Adipocyte (in vitro differentiated cells): ENCODE measurements at regions not wholly inside any gene's neighbourhood (a gene's known extent, or its start where the extent isn't known, plus 50 kb on each side); places are given as distances from the start of the nearest gene placed in this dataset.

ENCODE experiments used
- DNase-seq: peaks from one replicate; pipeline ENCODE4 v3.0.0-alpha.2; 2015; ENCODE audit warnings: low read depth
- H3K27me3 ChIP-seq: replicated peaks from 2 replicates; pipeline ENCODE4 v1.7.0; 2013; ENCODE audit warnings: mild to moderate bottlenecking, low read length, moderate library complexity; ENCODE audit not compliant: control insufficient read depth, insufficient read depth
- H3K36me3 ChIP-seq: 2 replicates; pipeline ENCODE4 v1.7.0; 2013; ENCODE audit warnings: low read length, mild to moderate bottlenecking, moderate library complexity; ENCODE audit not compliant: control insufficient read depth, insufficient read depth, severe bottlenecking
- H3K4me1 ChIP-seq: 2 replicates; pipeline ENCODE4 v1.7.0; 2013; ENCODE audit warnings: mild to moderate bottlenecking, low read length, moderate library complexity; ENCODE audit not compliant: control insufficient read depth, insufficient read depth
- H3K4me3 ChIP-seq: 2 replicates; pipeline ENCODE4 v1.7.0; 2013; ENCODE audit warnings: mild to moderate bottlenecking, low read length, moderate library complexity
- H3K9ac ChIP-seq: 2 replicates; pipeline ENCODE4 v1.7.0; 2013; ENCODE audit warnings: mild to moderate bottlenecking, low read length, moderate library complexity
- H3K9me3 ChIP-seq: 2 replicates; pipeline ENCODE4 v1.7.0; 2013; ENCODE audit warnings: mild to moderate bottlenecking, low read length, moderate library complexity; ENCODE audit not compliant: control insufficient read depth

DNA sequence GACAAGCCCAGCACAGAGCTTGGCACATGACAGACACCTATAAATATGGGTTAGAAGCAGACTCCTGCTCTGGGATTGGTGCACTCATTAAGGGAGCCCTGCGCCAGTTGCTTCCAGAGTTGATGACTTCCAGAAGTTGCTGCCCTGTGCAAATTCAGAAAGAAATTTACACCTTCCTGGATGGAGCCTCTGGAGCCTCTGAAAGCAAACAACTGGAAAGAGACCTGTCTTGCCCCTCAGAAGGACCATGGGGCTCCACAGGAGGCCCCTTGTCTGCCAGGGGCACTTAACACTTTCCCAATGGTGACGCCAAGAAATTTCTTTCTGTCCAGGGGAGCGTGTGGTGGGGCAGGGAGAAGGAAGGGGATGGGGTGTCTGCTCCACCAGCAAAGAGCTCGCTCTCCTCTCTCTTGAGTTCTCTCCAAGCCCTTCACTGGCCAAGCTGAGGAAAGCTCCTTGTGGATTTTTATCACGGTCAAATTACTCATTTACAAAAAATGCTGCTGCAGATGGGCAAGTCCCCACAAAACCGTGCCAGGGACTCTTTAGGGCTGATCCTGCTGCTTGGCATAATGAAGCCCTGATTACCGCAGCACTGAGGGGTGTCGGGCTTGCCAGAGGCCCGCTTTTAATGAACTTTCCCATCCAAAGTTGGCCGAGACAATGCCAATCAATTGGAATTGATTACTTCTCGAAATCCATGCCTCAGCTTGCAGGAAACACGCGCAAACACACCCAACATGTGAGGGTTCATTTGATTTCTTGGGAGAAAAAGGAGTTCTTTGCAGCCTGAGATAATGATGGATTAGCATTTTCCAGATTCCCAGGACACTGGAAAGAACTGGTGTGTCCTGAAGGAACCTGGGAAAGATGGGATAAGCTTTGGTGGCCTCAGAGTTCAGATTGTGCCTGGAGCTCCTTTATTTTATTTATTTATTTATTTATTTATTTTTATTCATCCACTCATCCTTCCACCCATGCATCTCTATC is 583.6 kb upstream of the CDH5 start:
- DNase-seq, result peak; percentile 90
- no peaks in the 10 kb centered on the region for H3K9me3 ChIP-seq
- H3K27me3 ChIP-seq, result no peaks in the 10 kb centered on the region
- no peaks in the 10 kb centered on the region for H3K36me3 ChIP-seq
- peak overlapping the region; percentile 25 for H3K4me3 ChIP-seq
- H3K4me1 ChIP-seq, result peaks cover 19% of the 10 kb centered on the region
- H3K9ac ChIP-seq, result peak overlapping the region; percentile 48

DNA sequence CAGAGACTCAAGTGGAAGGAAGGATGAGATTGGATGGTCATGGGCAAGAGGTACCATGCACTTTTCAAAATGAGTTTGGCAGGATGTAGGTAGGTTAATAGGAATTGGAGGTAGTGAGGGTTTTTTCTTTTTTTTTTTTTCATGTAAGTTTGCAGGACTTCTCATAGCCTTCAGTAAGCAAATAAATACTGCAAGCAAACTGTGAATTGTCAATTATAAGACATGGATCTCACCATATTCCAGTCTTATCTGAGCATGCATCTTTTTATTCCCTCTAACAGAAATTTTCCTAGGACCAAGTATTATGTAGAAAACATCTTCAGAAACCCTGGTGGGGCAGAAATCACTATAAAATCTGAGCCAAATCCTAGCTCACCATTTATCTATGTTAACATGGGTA is 584.6 kb upstream of the CDH5 start:
- DNase-seq, result no peak
- no peaks in the 10 kb centered on the region for H3K27me3 ChIP-seq
- H3K9ac ChIP-seq, result no peak overlapping the region
- H3K4me1 ChIP-seq, result peaks cover 19% of the 10 kb centered on the region
- H3K36me3 ChIP-seq, result no peaks in the 10 kb centered on the region
- H3K9me3 ChIP-seq, result peaks cover 5% of the 10 kb centered on the region
- no peak overlapping the region for H3K4me3 ChIP-seq

DNA sequence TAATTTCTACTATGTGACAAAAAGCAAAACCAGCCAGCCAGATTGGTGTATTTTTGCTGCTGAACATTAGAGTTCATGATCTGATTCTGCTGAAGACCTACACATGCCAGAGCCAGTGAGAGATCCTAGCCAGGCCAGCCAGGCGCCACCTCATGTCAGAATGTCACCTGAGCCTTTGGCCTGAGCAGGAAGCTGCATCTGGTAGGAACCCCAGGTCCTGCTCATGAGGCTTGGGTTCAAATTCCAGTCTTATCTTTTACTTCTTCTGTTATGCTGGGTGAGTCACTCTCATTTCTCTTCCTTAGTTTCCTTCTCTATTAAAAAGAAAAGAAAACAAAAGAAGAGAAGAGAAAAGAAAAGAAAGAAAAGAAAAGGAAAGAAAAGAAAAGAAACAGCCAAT is 585.1 kb upstream of the CDH5 start:
- Histone ChIP-seq H3K9me3 (peaks cover 10% of the 10 kb centered on the region), H3K27me3 (no peaks in the 10 kb centered on the region), H3K36me3 (no peaks in the 10 kb centered on the region), H3K4me3 (no peak overlapping the region), H3K9ac (no peak overlapping the region), H3K4me1 (peaks cover 19% of the 10 kb centered on the region)
- no peak for DNase-seq

DNA sequence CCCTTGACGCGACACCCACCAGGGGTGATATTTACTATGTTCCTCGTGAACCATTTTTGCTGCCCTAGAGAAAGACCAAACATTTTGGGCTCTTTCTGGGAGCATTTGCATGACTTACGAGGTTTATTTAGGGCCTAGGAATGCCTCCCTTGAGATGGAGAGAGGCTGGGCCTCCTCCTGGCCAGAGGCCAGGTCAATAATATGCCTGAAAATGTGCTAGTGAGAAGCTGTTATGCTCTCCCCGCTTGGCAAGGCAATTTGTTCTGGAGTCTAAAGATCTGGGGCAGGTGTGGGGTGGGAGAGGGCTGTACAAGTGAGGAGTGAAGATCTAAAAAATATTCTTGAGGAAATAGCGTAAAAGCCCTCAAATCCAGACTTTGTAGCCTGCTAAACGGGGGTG is 587.3 kb upstream of the CDH5 start:
- Histone ChIP-seq H3K36me3 (no peaks in the 10 kb centered on the region), H3K27me3 (no peaks in the 10 kb centered on the region), H3K9me3 (peaks cover 12% of the 10 kb centered on the region), H3K4me3 (no peak overlapping the region), H3K9ac (no peak overlapping the region), H3K4me1 (peaks cover 19% of the 10 kb centered on the region)
- no peak for DNase-seq

DNA sequence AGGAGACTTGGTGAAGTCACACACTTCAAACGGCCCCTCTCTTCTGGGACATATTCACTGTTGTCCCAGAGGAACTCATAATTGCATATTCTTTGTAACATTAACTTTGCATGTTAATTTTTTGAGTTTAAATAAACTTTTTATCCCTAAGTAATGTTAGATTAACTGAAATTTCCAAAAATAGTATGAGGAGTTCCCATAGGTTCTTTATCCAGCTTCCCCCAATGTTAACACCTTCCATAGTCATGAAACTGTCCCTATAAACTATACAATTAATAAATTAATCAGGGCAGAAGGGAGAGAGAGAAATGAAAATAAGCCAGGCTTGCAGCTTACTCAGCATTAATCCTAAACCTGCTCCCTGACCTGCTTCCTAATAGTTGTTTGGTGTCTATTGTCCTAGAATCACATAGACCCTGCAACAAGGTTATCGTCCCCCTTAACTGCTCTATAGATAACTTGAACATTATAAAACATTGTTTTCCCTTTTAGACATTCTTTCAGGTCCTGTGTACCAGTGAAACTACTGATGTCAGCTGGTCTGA is 589.8 kb upstream of the CDH5 start:
- Histone ChIP-seq H3K36me3 (no peaks in the 10 kb centered on the region), H3K4me1 (peaks cover 5% of the 10 kb centered on the region), H3K9me3 (peaks cover 12% of the 10 kb centered on the region), H3K9ac (no peak overlapping the region), H3K4me3 (no peak overlapping the region), H3K27me3 (no peaks in the 10 kb centered on the region)
- no peak for DNase-seq

DNA sequence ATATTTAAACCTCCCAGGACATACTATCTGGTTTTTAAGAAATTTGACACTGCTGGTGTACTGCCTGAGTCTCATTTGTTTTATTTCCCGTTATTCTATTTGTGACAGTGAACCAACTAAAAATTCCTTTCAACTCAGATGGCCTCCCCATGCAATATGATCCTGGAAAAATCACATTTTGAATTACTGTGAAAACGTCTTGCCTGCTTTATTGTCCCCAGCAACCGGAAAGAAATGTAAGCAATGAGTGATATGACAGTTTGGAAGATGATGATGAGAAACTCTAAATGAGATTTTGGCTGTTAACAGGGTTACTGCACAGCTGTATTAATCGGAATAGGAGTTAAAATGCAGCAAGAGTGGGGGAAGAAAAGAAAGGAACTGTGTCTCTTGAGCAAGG is 590.7 kb upstream of the CDH5 start:
- Histone ChIP-seq H3K9me3 (peaks cover 20% of the 10 kb centered on the region), H3K27me3 (no peaks in the 10 kb centered on the region), H3K36me3 (no peaks in the 10 kb centered on the region), H3K9ac (no peak overlapping the region), H3K4me1 (no peaks in the 10 kb centered on the region), H3K4me3 (no peak overlapping the region)
- DNase-seq, result no peak

DNA sequence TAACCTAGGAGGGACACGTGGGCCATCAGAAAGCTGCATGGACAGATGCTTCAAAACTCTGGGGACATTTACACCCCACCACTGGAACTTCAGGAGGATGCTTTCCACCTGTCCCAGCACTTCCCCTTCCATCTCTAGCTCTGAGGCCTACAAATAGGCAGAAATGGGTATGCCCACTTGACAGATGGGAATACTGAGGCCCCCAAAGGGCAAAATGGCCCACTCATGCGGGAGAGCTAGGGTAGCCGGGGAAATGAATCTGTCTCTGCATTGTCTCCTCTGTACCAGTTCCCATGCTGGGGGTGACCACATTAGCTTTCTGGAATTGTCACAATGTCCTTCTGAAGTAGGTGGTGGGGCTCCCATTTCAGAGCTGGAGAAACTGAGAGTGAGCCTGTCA is 592.1 kb upstream of the CDH5 start:
- Histone ChIP-seq H3K4me1 (no peaks in the 10 kb centered on the region), H3K9me3 (peaks cover 35% of the 10 kb centered on the region), H3K36me3 (no peaks in the 10 kb centered on the region), H3K9ac (no peak overlapping the region), H3K27me3 (no peaks in the 10 kb centered on the region), H3K4me3 (no peak overlapping the region)
- no peak for DNase-seq

DNA sequence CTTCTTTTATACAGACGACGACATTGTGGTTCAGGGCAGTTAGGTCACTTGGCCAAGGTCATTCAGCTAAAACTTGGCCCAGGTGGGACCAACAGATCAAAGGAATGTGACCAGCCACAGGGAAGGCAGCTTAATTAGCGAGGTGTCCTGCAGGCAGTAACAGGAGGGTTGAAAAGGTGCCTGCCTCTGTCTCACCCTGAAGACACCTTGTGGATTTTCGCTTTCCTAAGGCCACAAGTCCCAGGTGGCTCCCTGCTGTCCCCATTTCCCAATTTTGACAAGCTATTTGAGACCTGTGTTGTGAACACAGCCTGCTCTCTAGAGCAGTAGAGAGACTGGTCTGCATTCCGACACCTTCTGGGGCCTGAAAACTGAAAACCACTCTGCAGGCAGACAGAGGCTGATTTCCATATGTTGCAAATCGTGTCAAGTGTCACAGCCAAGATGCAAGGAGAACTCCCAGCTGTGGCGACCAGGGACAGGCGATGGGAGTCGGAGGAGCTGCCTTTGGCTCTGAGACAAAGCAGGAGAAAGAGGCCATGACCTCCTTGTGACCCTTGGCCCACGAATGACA is 593.1 kb upstream of the CDH5 start:
- H3K27me3 ChIP-seq, result no peaks in the 10 kb centered on the region
- DNase-seq, result no peak
- H3K4me1 ChIP-seq, result no peaks in the 10 kb centered on the region

DNA sequence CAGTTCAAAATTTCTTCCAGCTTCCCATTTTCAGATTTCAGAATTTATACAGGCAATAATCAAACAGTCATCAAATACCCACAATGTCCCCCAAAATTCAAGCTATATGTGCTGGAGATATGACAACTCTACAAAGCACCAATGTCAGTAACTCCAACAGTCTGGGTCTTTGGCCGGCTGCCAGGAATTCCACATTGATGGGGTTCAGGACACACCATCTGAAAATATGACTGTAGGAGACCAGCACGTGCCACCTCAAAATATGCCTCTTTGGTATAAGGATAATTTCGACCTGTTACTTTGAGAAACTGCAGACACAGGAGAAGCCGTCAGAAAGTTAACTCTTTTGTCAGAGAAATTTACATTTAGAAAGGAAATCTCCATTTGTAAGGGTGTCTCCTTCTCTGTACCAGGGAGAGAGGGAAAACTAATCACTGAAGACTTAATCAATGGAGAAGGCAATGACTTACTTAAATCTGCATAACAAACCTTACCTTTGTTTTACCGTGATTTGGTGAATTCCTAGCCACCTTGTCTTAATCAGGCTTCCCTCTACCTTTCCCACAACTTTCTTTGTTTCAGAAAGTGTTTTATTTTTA is 594.3 kb upstream of the CDH5 start:
- Histone ChIP-seq H3K9me3 (peaks cover 33% of the 10 kb centered on the region), H3K4me1 (no peaks in the 10 kb centered on the region), H3K27me3 (no peaks in the 10 kb centered on the region), H3K4me3 (no peak overlapping the region), H3K36me3 (no peaks in the 10 kb centered on the region), H3K9ac (no peak overlapping the region)
- no peak for DNase-seq

More for the DNA sequence above, 593.1 kb upstream of the CDH5 start:
- no peak overlapping the region for H3K4me3 ChIP-seq
- H3K9me3 ChIP-seq, result peaks cover 35% of the 10 kb centered on the region
- H3K9ac ChIP-seq, result no peak overlapping the region
- H3K36me3 ChIP-seq, result no peaks in the 10 kb centered on the region

DNA sequence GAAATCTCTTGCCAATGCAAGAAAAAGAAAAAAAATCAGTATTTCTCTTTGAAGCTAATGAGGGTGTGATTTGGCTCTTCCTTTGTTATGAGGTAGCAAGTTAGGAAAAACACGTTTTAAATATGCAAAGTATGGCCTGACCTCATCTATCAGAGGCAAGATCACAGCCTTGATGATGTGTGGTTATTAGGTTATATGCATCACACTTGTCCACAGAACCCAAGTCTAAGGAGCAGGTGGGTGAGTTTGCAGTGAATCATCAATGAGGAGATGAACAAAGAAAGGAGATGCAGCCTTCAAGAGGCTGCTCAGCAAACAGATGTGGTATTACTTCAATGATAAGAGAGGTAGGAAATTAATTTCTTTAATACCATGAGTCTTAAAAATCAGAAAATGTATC is 594.8 kb upstream of the CDH5 start:
- H3K36me3 ChIP-seq, result no peaks in the 10 kb centered on the region
- no peaks in the 10 kb centered on the region for H3K27me3 ChIP-seq
- no peak overlapping the region for H3K9ac ChIP-seq
- H3K4me1 ChIP-seq, result no peaks in the 10 kb centered on the region
- no peak for DNase-seq
- H3K4me3 ChIP-seq, result no peak overlapping the region
- H3K9me3 ChIP-seq, result peaks cover 28% of the 10 kb centered on the region

DNA sequence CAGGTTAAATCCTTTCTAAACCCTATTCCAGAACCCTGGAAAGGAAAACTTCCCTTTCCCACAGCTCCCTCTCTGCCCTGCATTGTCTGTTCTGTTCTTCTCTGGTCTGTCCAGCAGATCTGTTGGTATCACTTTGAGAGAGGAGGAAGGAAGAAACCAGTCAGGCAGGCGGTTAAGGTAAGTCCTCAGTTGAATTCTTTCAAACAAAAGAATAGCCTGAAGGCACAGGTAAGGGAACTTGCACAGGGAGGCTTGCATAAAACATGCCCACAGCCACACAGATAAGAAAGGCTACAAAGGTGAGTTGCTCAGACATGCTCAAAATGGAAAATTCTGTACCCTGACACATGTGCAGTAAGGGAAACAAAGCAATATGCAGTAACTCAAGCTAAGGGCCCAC is 595.7 kb upstream of the CDH5 start:
- Histone ChIP-seq H3K36me3 (no peaks in the 10 kb centered on the region), H3K9ac (no peak overlapping the region), H3K4me3 (no peak overlapping the region), H3K27me3 (no peaks in the 10 kb centered on the region), H3K9me3 (peaks cover 23% of the 10 kb centered on the region), H3K4me1 (no peaks in the 10 kb centered on the region)
- DNase-seq, result no peak
